ENCODE measurements at regions not wholly inside any gene's neighbourhood (a gene's known extent, or its start where the extent isn't known, plus 50 kb on each side); places are given as distances from the start of the nearest gene placed in this dataset.
"Not testable (repeated sequence)": the region's sequence is repeated elsewhere in the genome, so short reads cannot be mapped to it uniquely, and the experiment has no call there.

- Histone ChIP-seq H3K4me3 (ENCODE audit: low read depth, low read length) (no peak overlapping the region), H3K36me3 (no peaks in the 10 kb centered on the region), H3K9me3 (no peaks in the 10 kb centered on the region), H3K4me1 (no peaks in the 10 kb centered on the region), H3K27me3 (no peaks in the 10 kb centered on the region)
- DNase-seq: no peak
- no peak for TF ChIP-seq CTCF (IDR thresholded peaks at IDR 0.05; ENCODE audit: low read depth, low read length)
Measured at GRCh38 chrX:117429501-117429900, 687.1 kb downstream of the KLHL13 start.

GRCh38 chrX:117407449-117408150, 709.0 kb downstream of the KLHL13 start:
- Histone ChIP-seq H3K27me3 (no peaks in the 10 kb centered on the region), H3K4me3 (ENCODE audit: low read depth, low read length) (no peak overlapping the region), H3K4me1 (no peaks in the 10 kb centered on the region), H3K36me3 (no peaks in the 10 kb centered on the region), H3K9me3 (no peaks in the 10 kb centered on the region)
- DNase-seq: no peak
- TF ChIP-seq CTCF (IDR thresholded peaks at IDR 0.05; ENCODE audit: low read depth, low read length): no peak

- no peak for DNase-seq
- H3K36me3 ChIP-seq: no peaks in the 10 kb centered on the region
- no peak for TF ChIP-seq CTCF (IDR thresholded peaks at IDR 0.05; ENCODE audit: low read depth, low read length)
- H3K9me3 ChIP-seq: no peaks in the 10 kb centered on the region
- H3K4me1 ChIP-seq: no peaks in the 10 kb centered on the region
- H3K27me3 ChIP-seq: no peaks in the 10 kb centered on the region
- no peak overlapping the region for H3K4me3 ChIP-seq (ENCODE audit: low read depth, low read length)
Measured at GRCh38 chrX:117400839-117401238, 715.8 kb downstream of the KLHL13 start.

GRCh38 chrX:117400005-117400404, 716.6 kb downstream of the KLHL13 start:
- H3K4me1 ChIP-seq: no peaks in the 10 kb centered on the region
- no peak for TF ChIP-seq CTCF (IDR thresholded peaks at IDR 0.05; ENCODE audit: low read depth, low read length)
- H3K27me3 ChIP-seq: no peaks in the 10 kb centered on the region
- H3K36me3 ChIP-seq: no peaks in the 10 kb centered on the region
- no peak for DNase-seq
- no peak overlapping the region for H3K4me3 ChIP-seq (ENCODE audit: low read depth, low read length)
- no peaks in the 10 kb centered on the region for H3K9me3 ChIP-seq

- Histone ChIP-seq H3K4me3 (ENCODE audit: low read depth, low read length) (no peak overlapping the region), H3K9me3 (no peaks in the 10 kb centered on the region), H3K27me3 (no peaks in the 10 kb centered on the region), H3K36me3 (no peaks in the 10 kb centered on the region), H3K4me1 (no peaks in the 10 kb centered on the region)
- DNase-seq: no peak
- TF ChIP-seq CTCF (IDR thresholded peaks at IDR 0.05; ENCODE audit: low read depth, low read length): no peak
Measured at GRCh38 chrX:117397844-117398243, 718.8 kb downstream of the KLHL13 start.

GRCh38 chrX:117394506-117395070, 722.0 kb downstream of the KLHL13 start:
- H3K36me3 ChIP-seq; H3K9me3 ChIP-seq; DNase-seq; H3K4me1 ChIP-seq; H3K27me3 ChIP-seq; H3K4me3 ChIP-seq (ENCODE audit: low read depth, low read length): not testable (repeated sequence)

- H3K27me3 ChIP-seq; DNase-seq; H3K9me3 ChIP-seq; H3K4me3 ChIP-seq (ENCODE audit: low read depth, low read length); H3K36me3 ChIP-seq; H3K4me1 ChIP-seq: not testable (repeated sequence)
Measured at GRCh38 chrX:117392360-117392759, 724.2 kb downstream of the KLHL13 start.

Measured in BE2C (cell line).